ENCODE measurements at regions not wholly inside any gene's neighbourhood (a gene's known extent, or its start where the extent isn't known, plus 50 kb on each side); places are given as distances from the start of the nearest gene placed in this dataset.
A peak's percentile ranks its signal among the peaks of the same experiment; 100 is the strongest.

DNA sequence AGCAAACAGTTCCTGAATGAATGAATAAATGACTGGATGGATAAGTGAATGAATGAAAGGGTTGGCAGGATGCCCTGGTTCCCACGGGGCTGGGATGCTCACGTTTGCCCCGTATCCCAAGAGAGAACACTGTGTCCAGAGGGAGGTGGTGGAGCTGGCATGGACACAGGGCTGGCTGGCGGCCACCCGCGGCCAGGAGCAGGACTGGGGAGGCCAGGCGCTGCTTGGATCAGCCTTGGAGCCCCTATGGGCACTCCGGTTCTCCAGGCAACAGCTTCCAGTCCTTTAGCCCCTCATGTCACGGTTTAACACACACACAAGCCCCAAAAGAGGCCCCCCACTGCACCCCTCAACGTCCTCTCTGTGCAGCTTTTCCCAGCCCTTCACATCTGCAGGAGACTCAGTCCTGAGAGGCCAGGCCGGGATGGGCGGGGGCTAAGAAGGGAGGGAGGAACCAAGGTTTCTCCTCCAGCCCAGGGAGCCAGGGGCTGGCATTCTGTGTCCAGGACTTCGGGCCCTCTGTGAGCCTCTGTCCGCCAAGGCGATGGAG lies 86.0 kb upstream of the ALDH1L1 start:
- no peak for DNase-seq

- DNase-seq = no peak
Measured at GRCh38 chr3:126264952-126265351, 84.6 kb upstream of the ALDH1L1 start.

- DNase-seq = no peak
Measured at GRCh38 chr3:126264381-126264780, 84.0 kb upstream of the ALDH1L1 start.

DNA sequence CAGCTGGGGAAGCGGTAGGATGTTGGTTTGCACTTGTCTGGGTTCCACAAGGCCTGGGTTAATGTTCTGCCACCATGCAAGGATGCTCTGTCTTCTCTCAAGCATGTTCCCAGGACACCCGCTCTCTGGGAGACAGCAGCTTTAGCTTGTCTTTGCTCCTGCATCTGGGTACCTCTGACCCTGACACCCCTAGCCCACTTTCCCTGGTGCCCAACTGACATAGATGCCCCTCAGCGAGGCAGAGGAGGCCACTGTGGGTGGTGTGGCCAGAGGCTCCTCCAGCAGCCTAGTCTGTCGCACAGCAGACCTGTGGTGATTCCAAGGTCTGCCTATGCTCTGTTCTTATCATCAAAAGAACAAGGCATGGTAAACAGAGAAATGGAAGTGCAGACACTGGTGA lies 83.6 kb upstream of the ALDH1L1 start:
- no peak for DNase-seq

GRCh38 chr3:126263539-126263938 lies 83.2 kb upstream of the ALDH1L1 start:
- DNase-seq = no peak

GRCh38 chr3:126262227-126262626 lies 81.8 kb upstream of the ALDH1L1 start:
- DNase-seq = no peak

DNA sequence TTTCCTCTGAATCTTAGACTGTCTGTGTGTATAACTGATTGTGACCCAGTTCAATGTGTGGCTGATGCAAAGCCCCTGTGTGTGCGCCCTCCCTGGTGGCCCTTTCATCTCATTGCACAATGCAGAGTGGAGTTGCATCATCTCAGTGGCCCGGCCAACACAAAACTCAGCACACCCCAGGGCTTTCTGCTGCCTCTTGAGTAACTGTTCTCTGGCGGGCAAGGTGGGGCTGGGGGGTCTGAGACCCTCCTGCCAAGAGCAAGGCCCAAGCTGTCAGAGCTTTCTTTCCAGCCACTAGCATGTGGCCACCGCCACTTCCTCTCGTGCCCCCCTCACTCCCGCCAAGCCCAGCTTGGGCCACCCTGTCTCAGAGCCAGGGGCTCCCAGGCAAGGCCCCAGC lies 80.7 kb upstream of the ALDH1L1 start:
- DNase-seq = no peak

- DNase-seq = no peak
Measured at GRCh38 chr3:126259411-126260391, 79.3 kb upstream of the ALDH1L1 start.

- no peak for DNase-seq
Measured at GRCh38 chr3:126258670-126259069, 78.3 kb upstream of the ALDH1L1 start.

DNA sequence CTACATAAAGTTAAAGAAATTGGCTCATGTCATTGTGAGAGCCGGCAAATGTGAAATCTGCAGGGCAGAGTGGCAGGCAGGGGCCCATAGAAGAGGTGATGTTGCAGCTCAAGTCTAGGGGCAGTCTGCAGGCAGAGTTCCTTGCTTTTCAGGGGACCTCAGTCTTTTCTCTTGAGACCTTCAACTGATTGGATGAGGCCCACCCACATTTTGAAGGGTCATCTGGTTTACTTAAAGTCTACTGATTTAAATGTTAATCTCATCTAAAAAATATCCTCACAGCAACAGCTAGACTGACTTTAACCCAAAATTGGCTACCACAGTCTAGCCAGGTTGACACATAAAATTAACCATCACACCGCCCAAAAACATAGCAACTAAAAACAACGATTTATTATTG lies 77.6 kb upstream of the ALDH1L1 start:
- DNase-seq = no peak

- no peak for DNase-seq
Measured at GRCh38 chr3:126257174-126257573, 76.8 kb upstream of the ALDH1L1 start.

- no peak for DNase-seq
Measured at GRCh38 chr3:126256251-126256650, 75.9 kb upstream of the ALDH1L1 start.

- no peak for DNase-seq
Measured at GRCh38 chr3:126253072-126253471, 72.7 kb upstream of the ALDH1L1 start.

GRCh38 chr3:126252373-126252772 lies 72.0 kb upstream of the ALDH1L1 start:
- no peak for DNase-seq

GRCh38 chr3:126245811-126246727 lies 65.7 kb upstream of the ALDH1L1 start:
- peak; percentile 13 for DNase-seq

Measured in kidney glomerular epithelial cell (primary cell).